ENCODE measurements at regions not wholly inside any gene's neighbourhood (a gene's known extent, or its start where the extent isn't known, plus 50 kb on each side); places are given as distances from the start of the nearest gene placed in this dataset.

GRCh38 chr20:59425572-59425971 is 125.2 kb downstream of the EDN3 start:
- H3K36me3 ChIP-seq (ENCODE audit: control insufficient read depth in 2 of 2, insufficient read depth in 2 of 2, low read length in 1 of 2) = no peaks in the 10 kb centered on the region
- no peak overlapping the region for H3K4me3 ChIP-seq (ENCODE audit: low read depth in 1 of 2, low read length in 2 of 2)
- H3K27ac ChIP-seq (ENCODE audit: low read depth in 2 of 2, low read length in 1 of 2) = no peak overlapping the region
- no peaks in the 10 kb centered on the region for H3K27me3 ChIP-seq (ENCODE audit: control insufficient read depth in 1 of 2, insufficient read depth in 2 of 2, low read length in 2 of 2)
- H3K4me1 ChIP-seq (ENCODE audit: control insufficient read depth in 2 of 2, insufficient read depth in 2 of 2, low read length in 1 of 2) = peaks cover 6 to 9% of the 10 kb centered on the region in 2 donors
- WGBS, 2 donors = 84 to 90% methylated on average over 5 of the region's 5 CpGs
- no peaks in the 10 kb centered on the region for H3K9me3 ChIP-seq (ENCODE audit: control insufficient read depth in 2 of 2, insufficient read depth in 1 of 2, low read depth in 1 of 2, low read length in 1 of 2)

GRCh38 chr20:59428006-59428405 is 127.6 kb downstream of the EDN3 start:
- H3K36me3 ChIP-seq (ENCODE audit: control insufficient read depth in 2 of 2, insufficient read depth in 2 of 2, low read length in 1 of 2) = no peaks in the 10 kb centered on the region
- no peak overlapping the region for H3K4me3 ChIP-seq (ENCODE audit: low read depth in 1 of 2, low read length in 2 of 2)
- no peak overlapping the region for H3K27ac ChIP-seq (ENCODE audit: low read depth in 2 of 2, low read length in 1 of 2)
- peaks cover 6% of the 10 kb centered on the region in 2 donors for H3K4me1 ChIP-seq (ENCODE audit: control insufficient read depth in 2 of 2, insufficient read depth in 2 of 2, low read length in 1 of 2)
- no peaks in the 10 kb centered on the region for H3K9me3 ChIP-seq (ENCODE audit: control insufficient read depth in 2 of 2, insufficient read depth in 1 of 2, low read depth in 1 of 2, low read length in 1 of 2)
- H3K27me3 ChIP-seq (ENCODE audit: control insufficient read depth in 1 of 2, insufficient read depth in 2 of 2, low read length in 2 of 2) = no peaks in the 10 kb centered on the region

- Histone ChIP-seq H3K9me3 (ENCODE audit: control insufficient read depth in 2 of 2, insufficient read depth in 1 of 2, low read depth in 1 of 2, low read length in 1 of 2) (no peaks in the 10 kb centered on the region), H3K36me3 (ENCODE audit: control insufficient read depth in 2 of 2, insufficient read depth in 2 of 2, low read length in 1 of 2) (no peaks in the 10 kb centered on the region), H3K27me3 (ENCODE audit: control insufficient read depth in 1 of 2, insufficient read depth in 2 of 2, low read length in 2 of 2) (no peaks in the 10 kb centered on the region), H3K4me3 (ENCODE audit: low read depth in 1 of 2, low read length in 2 of 2) (no peak overlapping the region), H3K27ac (ENCODE audit: low read depth in 2 of 2, low read length in 1 of 2) (no peak overlapping the region), H3K4me1 (ENCODE audit: control insufficient read depth in 2 of 2, insufficient read depth in 2 of 2, low read length in 1 of 2) (peaks cover 6% of the 10 kb centered on the region in 2 donors)
- 63 to 66% methylated on average over 13 of the region's 13 CpGs for WGBS, 2 donors
These were observed 128.2 kb downstream of the EDN3 start for GRCh38 chr20:59428441-59429205.

GRCh38 chr20:59429396-59429795 is 129.0 kb downstream of the EDN3 start:
- Histone ChIP-seq H3K4me1 (ENCODE audit: control insufficient read depth in 2 of 2, insufficient read depth in 2 of 2, low read length in 1 of 2) (peaks cover 6% of the 10 kb centered on the region in 2 donors), H3K9me3 (ENCODE audit: control insufficient read depth in 2 of 2, insufficient read depth in 1 of 2, low read depth in 1 of 2, low read length in 1 of 2) (no peaks in the 10 kb centered on the region), H3K4me3 (ENCODE audit: low read depth in 1 of 2, low read length in 2 of 2) (no peak overlapping the region), H3K27ac (ENCODE audit: low read depth in 2 of 2, low read length in 1 of 2) (no peak overlapping the region), H3K36me3 (ENCODE audit: control insufficient read depth in 2 of 2, insufficient read depth in 2 of 2, low read length in 1 of 2) (no peaks in the 10 kb centered on the region), H3K27me3 (ENCODE audit: control insufficient read depth in 1 of 2, insufficient read depth in 2 of 2, low read length in 2 of 2) (no peaks in the 10 kb centered on the region)
- 74% methylated on average over 9 of the region's 9 CpGs for WGBS, 2 donors

- H3K4me1 ChIP-seq (ENCODE audit: control insufficient read depth in 2 of 2, insufficient read depth in 2 of 2, low read length in 1 of 2) = peaks cover 5 to 6% of the 10 kb centered on the region in 2 donors
- H3K27ac ChIP-seq (ENCODE audit: low read depth in 2 of 2, low read length in 1 of 2) = no peak overlapping the region
- H3K36me3 ChIP-seq (ENCODE audit: control insufficient read depth in 2 of 2, insufficient read depth in 2 of 2, low read length in 1 of 2) = no peaks in the 10 kb centered on the region
- no peak overlapping the region for H3K4me3 ChIP-seq (ENCODE audit: low read depth in 1 of 2, low read length in 2 of 2)
- H3K27me3 ChIP-seq (ENCODE audit: control insufficient read depth in 1 of 2, insufficient read depth in 2 of 2, low read length in 2 of 2) = no peaks in the 10 kb centered on the region
- no peaks in the 10 kb centered on the region for H3K9me3 ChIP-seq (ENCODE audit: control insufficient read depth in 2 of 2, insufficient read depth in 1 of 2, low read depth in 1 of 2, low read length in 1 of 2)
- WGBS, 2 donors = 46 to 47% methylated on average over 2 of the region's 2 CpGs
These were observed 130.6 kb downstream of the EDN3 start for GRCh38 chr20:59431014-59431413.

- H3K9me3 ChIP-seq (ENCODE audit: control insufficient read depth in 2 of 2, insufficient read depth in 1 of 2, low read depth in 1 of 2, low read length in 1 of 2) = no peaks in the 10 kb centered on the region
- H3K27me3 ChIP-seq (ENCODE audit: control insufficient read depth in 1 of 2, insufficient read depth in 2 of 2, low read length in 2 of 2) = no peaks in the 10 kb centered on the region
- 63 to 69% methylated on average over 2 of the region's 2 CpGs for WGBS, 2 donors
- no peak overlapping the region for H3K27ac ChIP-seq (ENCODE audit: low read depth in 2 of 2, low read length in 1 of 2)
- no peaks in the 10 kb centered on the region for H3K36me3 ChIP-seq (ENCODE audit: control insufficient read depth in 2 of 2, insufficient read depth in 2 of 2, low read length in 1 of 2)
- no peaks in the 10 kb centered on the region for H3K4me1 ChIP-seq (ENCODE audit: control insufficient read depth in 2 of 2, insufficient read depth in 2 of 2, low read length in 1 of 2)
- no peak overlapping the region for H3K4me3 ChIP-seq (ENCODE audit: low read depth in 1 of 2, low read length in 2 of 2)
These were observed 134.5 kb downstream of the EDN3 start for GRCh38 chr20:59434960-59435359.

- Histone ChIP-seq H3K9me3 (ENCODE audit: control insufficient read depth in 2 of 2, insufficient read depth in 1 of 2, low read depth in 1 of 2, low read length in 1 of 2) (no peaks in the 10 kb centered on the region), H3K36me3 (ENCODE audit: control insufficient read depth in 2 of 2, insufficient read depth in 2 of 2, low read length in 1 of 2) (no peaks in the 10 kb centered on the region), H3K4me3 (ENCODE audit: low read depth in 1 of 2, low read length in 2 of 2) (no peak overlapping the region), H3K27ac (ENCODE audit: low read depth in 2 of 2, low read length in 1 of 2) (no peak overlapping the region), H3K27me3 (ENCODE audit: control insufficient read depth in 1 of 2, insufficient read depth in 2 of 2, low read length in 2 of 2) (no peaks in the 10 kb centered on the region), H3K4me1 (ENCODE audit: control insufficient read depth in 2 of 2, insufficient read depth in 2 of 2, low read length in 1 of 2) (no peaks in the 10 kb centered on the region)
- WGBS, 2 donors = 82 to 83% methylated on average over 8 of the region's 8 CpGs
These were observed 135.1 kb downstream of the EDN3 start for GRCh38 chr20:59435518-59435917.

- WGBS, 2 donors = 78 to 86% methylated on average over 13 of the region's 13 CpGs
- peaks cover 0 to 2% of the 10 kb centered on the region in 2 donors for H3K4me1 ChIP-seq (ENCODE audit: control insufficient read depth in 2 of 2, insufficient read depth in 2 of 2, low read length in 1 of 2)
These were observed 137.2 kb downstream of the EDN3 start for GRCh38 chr20:59437601-59438031.

GRCh38 chr20:59438201-59438600 is 137.8 kb downstream of the EDN3 start:
- Histone ChIP-seq H3K4me3 (ENCODE audit: low read depth in 1 of 2, low read length in 2 of 2) (no peak overlapping the region), H3K27me3 (ENCODE audit: control insufficient read depth in 1 of 2, insufficient read depth in 2 of 2, low read length in 2 of 2) (no peaks in the 10 kb centered on the region), H3K4me1 (ENCODE audit: control insufficient read depth in 2 of 2, insufficient read depth in 2 of 2, low read length in 1 of 2) (peaks cover 0 to 2% of the 10 kb centered on the region in 2 donors), H3K36me3 (ENCODE audit: control insufficient read depth in 2 of 2, insufficient read depth in 2 of 2, low read length in 1 of 2) (no peaks in the 10 kb centered on the region), H3K9me3 (ENCODE audit: control insufficient read depth in 2 of 2, insufficient read depth in 1 of 2, low read depth in 1 of 2, low read length in 1 of 2) (no peaks in the 10 kb centered on the region), H3K27ac (ENCODE audit: low read depth in 2 of 2, low read length in 1 of 2) (no peak overlapping the region)
- 84 to 86% methylated on average over 4 of the region's 4 CpGs for WGBS, 2 donors

More at GRCh38 chr20:59437601-59438031, 137.2 kb downstream of the EDN3 start:
- no peaks in the 10 kb centered on the region for H3K9me3 ChIP-seq (ENCODE audit: control insufficient read depth in 2 of 2, insufficient read depth in 1 of 2, low read depth in 1 of 2, low read length in 1 of 2)
- no peak overlapping the region for H3K4me3 ChIP-seq (ENCODE audit: low read depth in 1 of 2, low read length in 2 of 2)
- H3K36me3 ChIP-seq (ENCODE audit: control insufficient read depth in 2 of 2, insufficient read depth in 2 of 2, low read length in 1 of 2) = no peaks in the 10 kb centered on the region
- no peak overlapping the region for H3K27ac ChIP-seq (ENCODE audit: low read depth in 2 of 2, low read length in 1 of 2)
- no peaks in the 10 kb centered on the region for H3K27me3 ChIP-seq (ENCODE audit: control insufficient read depth in 1 of 2, insufficient read depth in 2 of 2, low read length in 2 of 2)

GRCh38 chr20:59439243-59439642 is 138.8 kb downstream of the EDN3 start:
- H3K4me3 ChIP-seq (ENCODE audit: low read depth in 1 of 2, low read length in 2 of 2) = no peak overlapping the region
- no peaks in the 10 kb centered on the region for H3K9me3 ChIP-seq (ENCODE audit: control insufficient read depth in 2 of 2, insufficient read depth in 1 of 2, low read depth in 1 of 2, low read length in 1 of 2)
- H3K27me3 ChIP-seq (ENCODE audit: control insufficient read depth in 1 of 2, insufficient read depth in 2 of 2, low read length in 2 of 2) = no peaks in the 10 kb centered on the region
- no peaks in the 10 kb centered on the region for H3K36me3 ChIP-seq (ENCODE audit: control insufficient read depth in 2 of 2, insufficient read depth in 2 of 2, low read length in 1 of 2)
- H3K4me1 ChIP-seq (ENCODE audit: control insufficient read depth in 2 of 2, insufficient read depth in 2 of 2, low read length in 1 of 2) = peaks cover 0 to 2% of the 10 kb centered on the region in 2 donors
- H3K27ac ChIP-seq (ENCODE audit: low read depth in 2 of 2, low read length in 1 of 2) = no peak overlapping the region
- 83 to 84% methylated on average over 7 of the region's 7 CpGs for WGBS, 2 donors
